ENCODE measurements at regions not wholly inside any gene's neighbourhood (a gene's known extent, or its start where the extent isn't known, plus 50 kb on each side); places are given as distances from the start of the nearest gene placed in this dataset.

DNA sequence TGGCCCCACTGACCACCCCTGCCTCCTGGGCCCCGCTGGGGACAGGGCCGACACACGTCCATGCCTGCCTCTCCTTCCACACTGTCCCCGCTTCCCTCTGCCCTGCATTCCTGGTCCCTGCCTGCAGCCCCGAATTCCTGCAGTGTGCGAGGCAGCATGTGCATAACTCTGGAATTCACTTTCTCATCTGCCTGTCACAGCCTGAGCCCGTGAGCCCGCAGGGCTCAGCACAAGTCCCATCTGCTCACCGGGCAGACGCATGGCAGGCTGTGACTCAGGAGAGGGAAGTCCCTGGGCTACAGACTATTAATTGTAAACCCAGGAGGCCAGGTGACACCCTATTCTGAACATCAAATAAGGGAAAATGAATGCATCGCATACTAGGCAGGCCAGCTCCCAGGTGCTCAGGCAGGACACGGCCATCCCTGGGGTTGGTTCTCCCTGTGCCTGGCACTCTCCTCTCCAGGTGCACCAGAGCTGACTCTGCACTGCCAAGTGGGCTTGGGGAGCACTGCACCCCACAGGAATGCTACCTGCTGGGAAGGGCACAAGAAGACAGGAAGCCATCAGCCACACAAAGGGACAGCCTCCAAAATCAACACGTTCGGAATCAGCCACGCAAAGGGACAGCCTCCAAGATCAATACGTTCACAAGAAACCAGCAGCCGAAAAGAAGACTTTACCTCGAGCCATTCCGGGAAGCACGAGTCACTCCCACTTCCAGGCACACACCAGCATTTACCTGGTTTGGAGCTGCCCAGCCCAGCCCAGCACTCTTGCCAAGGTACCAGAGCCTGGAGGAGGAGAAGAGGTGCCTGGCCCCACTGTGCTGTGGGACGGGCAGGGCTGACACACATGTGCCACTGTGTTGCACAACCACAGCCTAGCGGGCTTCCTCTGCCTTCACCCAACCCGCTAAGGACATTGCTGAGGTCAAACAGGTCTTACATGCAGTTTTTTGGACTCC lies 65.9 kb downstream of the DLL1 start:
- peaks cover 0 to 6% of the 10 kb centered on the region in 2 experiments for H3K4me1 ChIP-seq (ENCODE audit: control insufficient read depth in 1 of 2, insufficient read depth in 1 of 2, low read depth in 1 of 2, low read length in 1 of 2)
- no peak overlapping the region for H3K27ac ChIP-seq
- TF ChIP-seq CTCF (IDR thresholded peaks at IDR 0.05), result no peak
- H3K4me3 ChIP-seq (ENCODE audit: low read depth in 1 of 2, low read length in 1 of 2), result no peak overlapping the region
- H3K36me3 ChIP-seq, result no peaks in the 10 kb centered on the region
- H3K27me3 ChIP-seq, result peaks cover 21% of the 10 kb centered on the region
- H3K9me3 ChIP-seq, result no peaks in the 10 kb centered on the region

DNA sequence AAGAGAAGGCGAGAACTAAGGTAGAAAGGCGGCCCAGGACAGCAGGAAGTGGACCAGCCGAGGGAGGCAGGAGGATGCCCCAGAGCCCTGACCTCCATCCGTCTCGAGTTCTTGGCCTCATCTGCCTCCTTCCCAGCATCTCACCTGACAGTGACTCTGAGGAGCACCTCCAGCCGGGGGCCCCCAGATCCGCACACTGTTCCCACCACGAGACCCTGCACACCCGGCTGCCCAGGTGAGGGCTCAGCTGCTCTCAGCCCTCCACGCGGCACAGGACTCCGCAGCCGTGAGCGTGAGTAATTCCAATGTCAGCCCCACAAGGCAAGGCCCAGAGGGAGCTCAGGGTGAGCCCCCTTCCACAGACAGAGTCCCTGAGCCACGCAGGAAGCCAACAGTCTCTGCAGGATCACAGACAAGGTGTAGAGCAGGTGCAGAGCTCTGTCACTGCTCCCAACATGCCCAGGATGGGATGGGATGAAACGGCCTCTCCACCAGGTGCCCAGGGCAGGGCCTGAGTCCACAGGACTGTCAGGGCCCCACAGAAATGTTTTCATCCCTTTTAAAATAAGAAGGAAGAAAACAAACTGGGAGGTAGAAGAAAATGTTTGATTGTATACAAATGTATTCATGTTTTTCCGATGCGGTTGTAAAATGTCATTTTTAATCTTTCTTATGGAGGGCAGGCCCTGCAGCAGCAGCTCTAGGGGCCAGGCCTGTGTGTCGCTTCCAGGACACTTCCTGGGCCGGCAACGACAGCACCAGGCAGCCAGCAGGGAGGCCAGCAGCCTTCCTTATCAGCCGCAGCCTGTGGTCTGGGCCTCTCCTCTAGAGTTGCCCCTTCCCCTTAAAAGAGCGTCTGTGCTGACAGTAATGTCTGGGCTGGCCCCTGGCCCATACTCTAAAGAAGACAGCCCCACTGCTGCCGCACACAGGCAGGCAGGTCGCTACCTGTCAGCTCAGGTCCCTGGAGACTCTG lies 66.9 kb downstream of the DLL1 start:
- Histone ChIP-seq H3K4me1 (ENCODE audit: control insufficient read depth in 1 of 2, insufficient read depth in 1 of 2, low read depth in 1 of 2, low read length in 1 of 2) (peaks cover 0 to 6% of the 10 kb centered on the region in 2 experiments), H3K9me3 (no peaks in the 10 kb centered on the region), H3K36me3 (no peaks in the 10 kb centered on the region), H3K4me3 (ENCODE audit: low read depth in 1 of 2, low read length in 1 of 2) (no peak overlapping the region), H3K27ac (no peak overlapping the region), H3K27me3 (peaks cover 21% of the 10 kb centered on the region)
- TF ChIP-seq CTCF (IDR thresholded peaks at IDR 0.05), result no peak

DNA sequence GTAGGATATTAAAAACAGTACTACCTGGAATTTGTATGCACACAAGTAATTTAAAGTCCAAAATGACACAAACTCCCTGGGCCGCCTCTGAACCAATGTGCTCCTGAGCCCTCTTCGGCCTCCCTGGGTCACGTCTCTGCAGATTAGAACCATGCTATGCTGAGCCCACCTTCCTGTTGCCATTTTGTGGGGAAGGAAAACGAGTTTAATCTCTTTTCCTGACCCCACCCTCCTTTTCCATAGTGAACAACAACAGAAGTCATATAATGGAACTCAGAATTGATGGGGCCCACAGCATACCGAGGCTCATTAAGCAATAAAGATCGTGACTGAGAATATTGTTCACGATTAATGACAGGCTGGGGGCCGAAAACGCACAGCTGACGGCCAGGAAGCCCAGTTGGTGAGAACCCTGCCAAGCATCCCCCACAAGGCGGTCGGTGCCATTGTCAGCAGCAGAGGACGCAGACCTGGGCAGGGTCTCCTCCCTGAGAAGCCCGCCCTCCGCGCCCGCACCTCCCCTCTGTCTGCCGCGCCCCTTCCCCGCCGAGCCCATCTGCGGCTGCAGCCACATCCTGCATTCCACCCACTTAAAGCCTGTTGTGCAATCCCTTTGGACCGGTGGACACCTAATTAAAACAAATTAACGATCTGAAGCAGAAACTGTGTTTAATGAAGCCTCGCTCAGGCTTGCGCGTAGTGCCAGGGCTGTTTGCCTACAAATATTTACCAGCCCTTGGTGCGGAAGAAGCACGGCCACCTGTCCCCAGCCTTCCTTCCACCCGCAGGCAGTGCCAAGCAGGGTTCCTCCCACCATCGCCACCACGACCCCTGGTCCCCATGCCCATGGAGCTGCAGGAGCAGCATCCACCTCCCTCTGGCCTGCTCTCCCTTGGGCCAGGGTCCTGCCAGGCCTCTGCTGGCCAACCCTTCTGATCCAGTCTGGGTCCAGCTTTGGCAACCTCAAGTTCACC lies 68.1 kb downstream of the DLL1 start:
- Histone ChIP-seq H3K27ac (no peak overlapping the region), H3K27me3 (peaks cover 21% of the 10 kb centered on the region), H3K4me3 (ENCODE audit: low read depth in 1 of 2, low read length in 1 of 2) (no peak overlapping the region), H3K9me3 (no peaks in the 10 kb centered on the region), H3K36me3 (no peaks in the 10 kb centered on the region), H3K4me1 (ENCODE audit: control insufficient read depth in 1 of 2, insufficient read depth in 1 of 2, low read depth in 1 of 2, low read length in 1 of 2) (peaks cover 0 to 6% of the 10 kb centered on the region in 2 experiments)
- no peak for TF ChIP-seq CTCF (IDR thresholded peaks at IDR 0.05)

DNA sequence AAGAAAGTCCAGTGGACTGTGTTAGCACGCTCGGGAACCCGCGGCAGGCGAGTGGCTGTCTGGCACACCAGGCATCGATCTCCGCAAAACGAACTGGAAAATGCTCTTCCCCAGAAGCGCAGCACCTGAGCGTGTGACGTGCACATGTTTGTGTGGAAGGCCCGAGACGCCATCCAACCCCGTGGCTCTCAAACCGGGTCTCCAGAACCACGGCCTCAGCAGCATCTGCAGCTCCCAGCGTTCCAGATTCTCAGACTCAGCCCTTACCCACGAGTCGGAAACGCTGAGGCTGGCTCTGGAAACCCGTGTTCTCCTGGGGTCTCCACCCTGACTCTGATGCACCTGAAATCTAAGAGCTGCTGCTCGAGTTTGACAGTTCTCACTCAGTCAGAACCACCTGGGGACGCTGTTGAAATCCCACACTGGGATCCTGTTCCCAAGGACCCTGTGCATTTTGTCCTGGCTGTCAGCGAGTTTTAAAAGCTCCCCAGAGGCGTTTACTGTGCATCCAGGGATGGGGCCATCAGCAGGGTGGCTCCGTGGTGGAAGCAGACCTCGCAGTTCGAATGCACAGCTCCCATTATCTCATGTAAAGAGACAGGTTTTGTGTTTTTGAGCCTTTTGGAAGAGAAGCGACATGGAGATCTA lies 69.0 kb downstream of the DLL1 start:
- Histone ChIP-seq H3K4me3 (ENCODE audit: low read depth in 1 of 2, low read length in 1 of 2) (no peak overlapping the region), H3K4me1 (ENCODE audit: control insufficient read depth in 1 of 2, insufficient read depth in 1 of 2, low read depth in 1 of 2, low read length in 1 of 2) (peaks cover 0 to 6% of the 10 kb centered on the region in 2 experiments), H3K36me3 (no peaks in the 10 kb centered on the region), H3K27me3 (peaks cover 21% of the 10 kb centered on the region), H3K27ac (no peak overlapping the region), H3K9me3 (no peaks in the 10 kb centered on the region)
- no peak for TF ChIP-seq CTCF (IDR thresholded peaks at IDR 0.05)
